ENCODE measurements at regions not wholly inside any gene's neighbourhood (a gene's known extent, or its start where the extent isn't known, plus 50 kb on each side); places are given as distances from the start of the nearest gene placed in this dataset.

DNA sequence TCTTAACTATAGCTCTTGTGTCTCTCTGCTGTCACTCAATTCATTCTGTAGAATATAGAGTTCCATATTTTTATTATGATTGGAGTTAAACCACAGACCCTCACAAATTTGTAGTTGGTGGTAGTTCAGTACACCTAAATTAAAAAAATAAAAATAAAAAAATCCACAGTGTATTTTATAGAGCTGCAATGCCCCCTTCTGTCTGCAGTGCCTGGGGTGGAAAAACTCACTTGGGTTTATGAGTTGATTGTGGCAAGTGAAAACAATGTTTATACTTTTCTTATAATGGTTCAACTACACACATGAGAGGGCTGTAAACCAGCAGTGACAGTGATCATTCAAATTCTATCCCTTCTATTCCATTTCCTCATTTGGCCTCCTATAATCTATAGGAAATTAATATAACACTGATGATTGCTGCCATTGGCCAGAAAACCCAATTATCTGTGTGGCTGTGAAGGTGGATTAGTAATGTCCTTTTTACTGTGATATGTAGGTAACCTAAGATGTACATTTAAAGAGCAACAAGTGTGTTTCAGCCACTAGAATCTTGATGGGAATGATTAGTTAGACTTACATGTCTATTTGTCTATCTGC is 166.9 kb upstream of the LRIG3 start:
- H3K56ac ChIP-seq (ENCODE audit: insufficient read length, low read depth, low read length) = no peak overlapping the region
- no peak overlapping the region for H3K14ac ChIP-seq (ENCODE audit: insufficient read depth, low read length)
- H3T11ph ChIP-seq (ENCODE audit: low read length) = no peak overlapping the region
- H3K79me2 ChIP-seq (ENCODE audit: insufficient read depth, low read length) = no peaks in the 10 kb centered on the region
- no peaks in the 10 kb centered on the region for H3K27me3 ChIP-seq (ENCODE audit: insufficient read depth, low read length)
- H2BK20ac ChIP-seq (ENCODE audit: low read depth, low read length, poor library complexity, severe bottlenecking) = no peak overlapping the region
- H3K4ac ChIP-seq (ENCODE audit: low read depth, low read length) = no peak overlapping the region
- H2BK5ac ChIP-seq (ENCODE audit: insufficient read length, low read length) = no peak overlapping the region
- H2BK12ac ChIP-seq (ENCODE audit: insufficient read length, low read depth, low read length) = no peak overlapping the region
- TF ChIP-seq, protein P1, sequence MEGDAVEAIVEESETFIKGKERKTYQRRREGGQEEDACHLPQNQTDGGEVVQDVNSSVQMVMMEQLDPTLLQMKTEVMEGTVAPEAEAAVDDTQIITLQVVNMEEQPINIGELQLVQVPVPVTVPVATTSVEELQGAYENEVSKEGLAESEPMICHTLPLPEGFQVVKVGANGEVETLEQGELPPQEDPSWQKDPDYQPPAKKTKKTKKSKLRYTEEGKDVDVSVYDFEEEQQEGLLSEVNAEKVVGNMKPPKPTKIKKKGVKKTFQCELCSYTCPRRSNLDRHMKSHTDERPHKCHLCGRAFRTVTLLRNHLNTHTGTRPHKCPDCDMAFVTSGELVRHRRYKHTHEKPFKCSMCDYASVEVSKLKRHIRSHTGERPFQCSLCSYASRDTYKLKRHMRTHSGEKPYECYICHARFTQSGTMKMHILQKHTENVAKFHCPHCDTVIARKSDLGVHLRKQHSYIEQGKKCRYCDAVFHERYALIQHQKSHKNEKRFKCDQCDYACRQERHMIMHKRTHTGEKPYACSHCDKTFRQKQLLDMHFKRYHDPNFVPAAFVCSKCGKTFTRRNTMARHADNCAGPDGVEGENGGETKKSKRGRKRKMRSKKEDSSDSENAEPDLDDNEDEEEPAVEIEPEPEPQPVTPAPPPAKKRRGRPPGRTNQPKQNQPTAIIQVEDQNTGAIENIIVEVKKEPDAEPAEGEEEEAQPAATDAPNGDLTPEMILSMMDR (conservative IDR thresholded peaks at IDR 0.05) = peak; percentile 57; the same call in 2 of the 3 replicates
- no peak overlapping the region for H4K5ac ChIP-seq (ENCODE audit: insufficient read length, low read depth, low read length)
- no peaks in the 10 kb centered on the region for H3K9me3 Mint-ChIP-seq
- H2BK15ac ChIP-seq (ENCODE audit: low read depth, low read length) = no peak overlapping the region
- no peak overlapping the region for H3K27ac Mint-ChIP-seq
- no peaks in the 10 kb centered on the region for H3K27me3 Mint-ChIP-seq (ENCODE audit: low read depth)
- peaks cover 16 to 30% of the 10 kb centered on the region in 2 experiments for H3K4me1 Mint-ChIP-seq
- H2AFZ ChIP-seq (ENCODE audit: low read length) = no peak overlapping the region
- H3K4me1 ChIP-seq (ENCODE audit: insufficient read depth, low read length) = no peaks in the 10 kb centered on the region; the same call in 1 of the 2 replicates
- H2AK5ac ChIP-seq (ENCODE audit: insufficient read length, low read length) = no peak overlapping the region
- no peak overlapping the region for H3K4me2 ChIP-seq (ENCODE audit: insufficient read depth, insufficient read length, low read length)
- no peak overlapping the region for H2BK120ac ChIP-seq (ENCODE audit: low read depth, low read length, poor library complexity, severe bottlenecking)
- H3K4me3 Mint-ChIP-seq = no peak overlapping the region
- H3K18ac ChIP-seq (ENCODE audit: insufficient read length, low read depth, low read length) = no peak overlapping the region
- no peak overlapping the region for H3K9ac ChIP-seq (ENCODE audit: extremely low read depth, insufficient read length, low read length)
- H3K36me3 Mint-ChIP-seq (ENCODE audit: insufficient read depth in 1 of 3, low read depth in 3 of 3) = no peaks in the 10 kb centered on the region
- H3K9me3 ChIP-seq (ENCODE audit: control insufficient read depth, low read depth, low read length) = no peaks in the 10 kb centered on the region
- H4K20me1 ChIP-seq (ENCODE audit: control insufficient read depth, insufficient read depth, insufficient read length) = no peaks in the 10 kb centered on the region
- H3K23ac ChIP-seq (ENCODE audit: insufficient read length, low read depth, low read length) = no peak overlapping the region
- H3K23me2 ChIP-seq (ENCODE audit: insufficient read length, low read depth, low read length, poor library complexity, severe bottlenecking) = no peaks in the 10 kb centered on the region
- DNase-seq = no peak
- H4K91ac ChIP-seq (ENCODE audit: insufficient read length, low read depth, low read length) = no peak overlapping the region
- H3K27ac ChIP-seq (ENCODE audit: insufficient read length, low read depth, low read length) = no peak overlapping the region
- no peaks in the 10 kb centered on the region for H3K79me1 ChIP-seq (ENCODE audit: insufficient read depth, low read depth, low read length, poor library complexity, severe bottlenecking)
- no peak overlapping the region for H4K8ac ChIP-seq (replicated peaks; ENCODE audit: insufficient read length, low read depth, low read length)
